Glomerular endothelial cell (primary cell): ENCODE measurements at regions not wholly inside any gene's neighbourhood (a gene's known extent, or its start where the extent isn't known, plus 50 kb on each side); places are given as distances from the start of the nearest gene placed in this dataset.

Experiments used
- DNase-seq: peaks from one replicate; pipeline ENCODE4 v3.0.0-alpha.2; 2011; ENCODE audit warnings: low read depth, low spot score; ENCODE audit errors: extremely low read depth

DNA sequence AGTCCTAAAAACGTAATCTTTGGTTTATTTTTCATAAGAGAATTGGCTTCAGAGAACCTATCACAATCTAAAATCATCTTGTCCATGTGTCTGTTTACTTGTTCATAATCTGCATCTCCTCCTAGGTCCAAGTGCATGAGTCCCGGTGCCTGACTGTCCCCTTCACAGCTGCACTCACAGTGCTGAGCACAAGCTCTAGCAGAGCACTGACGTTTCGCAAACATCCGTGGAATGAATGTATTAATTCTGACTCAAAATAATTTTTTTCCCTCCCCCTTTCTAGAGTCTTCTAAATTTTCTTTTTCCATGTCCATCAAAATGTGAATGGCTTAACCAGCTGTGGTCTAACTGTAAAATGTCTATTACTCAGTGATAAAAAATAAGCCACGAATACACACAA is 245.5 kb upstream of the TSHZ3 start:
- DNase-seq, result no peak

GRCh38 chr19:31595521-31595920 is 246.3 kb upstream of the TSHZ3 start:
- DNase-seq, result no peak

GRCh38 chr19:31596751-31597150 is 247.5 kb upstream of the TSHZ3 start:
- no peak for DNase-seq

- no peak for DNase-seq
These were observed 248.4 kb upstream of the TSHZ3 start for GRCh38 chr19:31597616-31598015.

GRCh38 chr19:31598730-31599238 is 249.5 kb upstream of the TSHZ3 start:
- DNase-seq, result no peak

GRCh38 chr19:31600731-31601295 is 251.6 kb upstream of the TSHZ3 start:
- DNase-seq, result no peak

DNA sequence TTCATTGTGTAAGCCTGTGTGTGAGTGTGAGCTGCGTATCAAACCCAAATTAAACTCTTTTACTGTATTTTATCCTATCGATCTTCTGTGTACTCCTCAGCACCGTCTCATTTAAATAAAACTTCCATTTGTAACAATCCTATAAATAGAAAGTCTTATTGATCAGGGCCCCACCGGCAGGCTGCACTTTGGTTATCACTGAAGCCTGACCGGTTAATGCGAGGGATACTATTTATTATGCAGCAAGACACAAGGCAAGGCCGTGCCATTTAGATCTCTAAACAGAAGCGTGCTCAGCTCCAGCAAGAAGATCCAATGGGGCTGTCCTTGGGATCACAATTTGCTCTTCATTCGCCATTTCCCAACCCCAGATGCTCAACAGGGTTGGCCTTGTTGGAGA is 252.6 kb upstream of the TSHZ3 start:
- DNase-seq, result no peak

DNA sequence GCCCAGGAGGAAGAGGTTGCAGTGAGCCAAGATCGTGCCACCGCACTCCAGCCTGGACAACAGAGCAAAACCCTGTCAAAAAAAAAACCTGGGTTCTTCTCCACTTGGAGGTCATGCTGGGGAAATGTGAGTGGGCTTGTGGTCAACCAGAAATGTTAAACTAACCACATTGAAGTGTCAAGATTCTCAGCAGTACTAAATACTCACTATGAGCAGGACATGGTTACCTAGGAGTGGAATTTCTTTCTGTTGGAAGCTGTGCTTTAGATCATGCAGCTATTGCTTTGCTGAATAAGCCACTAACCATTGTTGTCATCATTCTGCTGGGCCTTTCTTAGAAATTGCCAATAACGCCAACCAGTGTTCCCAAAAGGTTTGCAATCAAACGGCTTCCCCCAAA is 253.3 kb upstream of the TSHZ3 start:
- no peak for DNase-seq

DNA sequence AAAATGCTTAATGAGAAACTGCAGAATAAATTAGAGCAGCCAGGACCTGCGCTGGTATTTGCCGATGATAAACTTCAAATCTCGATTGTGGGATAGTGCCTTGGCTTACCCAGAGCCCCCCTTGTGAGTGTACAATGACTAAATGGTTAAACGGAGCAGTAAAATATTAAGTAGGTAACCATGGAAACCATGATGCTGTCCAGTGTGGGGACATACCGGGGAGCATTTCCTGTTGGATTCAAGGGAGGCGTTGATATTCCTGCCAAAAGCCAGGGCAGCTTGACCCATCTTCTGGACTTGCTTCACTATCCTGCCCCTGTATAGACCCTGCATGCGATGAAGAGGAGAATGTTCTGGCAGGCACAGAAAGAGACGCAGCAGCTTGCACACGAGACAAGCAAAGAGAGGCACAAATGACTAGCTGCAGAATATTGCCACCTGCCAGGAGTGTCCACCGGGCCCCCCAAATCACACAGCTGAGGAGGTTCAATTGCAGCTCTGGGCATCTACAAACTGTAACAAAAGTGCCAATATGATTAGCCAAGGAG is 255.3 kb upstream of the TSHZ3 start:
- no peak for DNase-seq

GRCh38 chr19:31610018-31610417 is 260.8 kb upstream of the TSHZ3 start:
- no peak for DNase-seq

DNA sequence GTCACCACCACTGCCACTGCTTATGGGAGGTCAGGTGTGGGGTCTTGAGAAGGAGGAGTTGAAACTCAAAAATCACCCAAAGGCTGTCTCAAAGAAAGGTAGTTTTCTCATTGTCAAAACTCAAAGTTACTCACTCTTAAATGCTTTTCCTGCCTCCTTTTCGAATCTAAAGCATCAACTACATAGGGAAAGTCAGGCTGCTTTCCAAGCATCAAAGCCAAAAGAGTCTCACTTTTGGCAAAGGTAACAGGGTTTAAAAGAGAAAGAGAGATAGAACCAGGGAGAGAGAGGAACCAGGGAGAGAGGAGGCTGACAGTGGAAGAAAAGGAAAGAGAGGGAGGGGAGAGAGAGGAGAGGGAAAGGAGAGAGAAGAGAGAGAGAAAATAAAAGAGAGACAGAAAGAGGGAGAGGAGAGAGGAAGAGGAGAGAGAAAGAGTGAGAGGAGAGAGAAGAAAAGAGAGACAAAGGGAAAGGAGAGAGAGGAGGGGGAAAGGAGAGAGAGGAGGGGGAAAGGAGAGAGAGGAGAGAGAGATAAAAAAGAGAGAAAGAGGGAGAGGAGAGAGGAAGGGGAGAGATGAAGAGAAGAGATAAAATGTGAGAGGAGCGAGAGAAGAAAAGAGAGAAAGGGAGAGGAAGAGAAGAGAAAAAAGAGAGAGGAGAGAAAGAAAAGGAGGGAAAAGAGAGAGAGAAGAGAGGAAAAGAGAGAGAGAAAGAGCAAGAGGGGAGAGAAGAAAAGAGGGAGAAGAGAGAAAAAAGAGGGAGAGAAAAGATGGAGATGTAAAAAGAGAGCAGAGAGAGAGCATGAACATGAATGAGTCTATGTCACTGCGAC is 262.0 kb upstream of the TSHZ3 start:
- no peak for DNase-seq

GRCh38 chr19:31612873-31613272 is 263.6 kb upstream of the TSHZ3 start:
- no peak for DNase-seq

GRCh38 chr19:31613683-31614219 is 264.5 kb upstream of the TSHZ3 start:
- DNase-seq, result no peak

DNA sequence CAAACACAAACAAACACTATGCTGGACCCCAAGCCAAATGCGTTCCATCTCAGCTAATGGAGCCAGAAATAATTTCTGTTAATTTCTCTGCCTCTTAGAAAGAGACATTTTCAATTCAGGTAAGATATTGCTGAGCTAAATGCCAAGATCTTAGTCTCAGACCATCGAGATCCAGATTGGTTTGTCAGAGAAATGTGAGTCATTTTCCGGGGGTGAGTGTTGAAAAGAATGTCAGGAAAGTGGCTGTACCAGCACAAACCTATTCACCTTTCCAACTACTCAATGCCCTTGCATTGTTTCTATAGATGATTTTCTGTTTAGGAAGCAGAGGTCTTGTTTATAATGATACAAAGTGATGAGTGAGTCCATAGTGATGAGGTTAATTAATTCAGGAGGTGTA is 266.8 kb upstream of the TSHZ3 start:
- no peak for DNase-seq

GRCh38 chr19:31617010-31617585 is 267.9 kb upstream of the TSHZ3 start:
- no peak for DNase-seq

GRCh38 chr19:31625056-31625455 is 275.8 kb upstream of the TSHZ3 start:
- no peak for DNase-seq

DNA sequence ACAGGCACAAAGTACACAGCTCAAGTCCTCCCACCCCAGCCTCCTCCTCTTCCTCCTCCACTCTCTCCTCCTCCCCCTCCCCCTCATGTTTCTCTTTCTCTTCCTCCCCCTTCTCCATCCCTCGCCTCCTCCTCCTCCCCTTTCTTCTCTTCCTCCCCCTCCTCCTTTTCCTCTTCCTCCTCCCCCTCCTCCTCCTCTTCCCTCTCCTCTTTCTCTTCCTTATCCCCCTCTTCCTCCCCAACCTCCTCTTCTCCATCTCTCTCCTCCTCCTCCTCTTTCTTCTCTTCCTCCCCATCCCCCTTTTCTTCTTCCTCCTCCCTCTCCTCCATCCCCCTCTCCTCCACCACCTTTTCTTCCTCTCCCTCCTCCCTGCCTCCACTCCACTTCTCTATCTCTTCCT is 276.3 kb upstream of the TSHZ3 start:
- DNase-seq, result no peak

GRCh38 chr19:31626941-31627340 is 277.7 kb upstream of the TSHZ3 start:
- DNase-seq, result no peak

DNA sequence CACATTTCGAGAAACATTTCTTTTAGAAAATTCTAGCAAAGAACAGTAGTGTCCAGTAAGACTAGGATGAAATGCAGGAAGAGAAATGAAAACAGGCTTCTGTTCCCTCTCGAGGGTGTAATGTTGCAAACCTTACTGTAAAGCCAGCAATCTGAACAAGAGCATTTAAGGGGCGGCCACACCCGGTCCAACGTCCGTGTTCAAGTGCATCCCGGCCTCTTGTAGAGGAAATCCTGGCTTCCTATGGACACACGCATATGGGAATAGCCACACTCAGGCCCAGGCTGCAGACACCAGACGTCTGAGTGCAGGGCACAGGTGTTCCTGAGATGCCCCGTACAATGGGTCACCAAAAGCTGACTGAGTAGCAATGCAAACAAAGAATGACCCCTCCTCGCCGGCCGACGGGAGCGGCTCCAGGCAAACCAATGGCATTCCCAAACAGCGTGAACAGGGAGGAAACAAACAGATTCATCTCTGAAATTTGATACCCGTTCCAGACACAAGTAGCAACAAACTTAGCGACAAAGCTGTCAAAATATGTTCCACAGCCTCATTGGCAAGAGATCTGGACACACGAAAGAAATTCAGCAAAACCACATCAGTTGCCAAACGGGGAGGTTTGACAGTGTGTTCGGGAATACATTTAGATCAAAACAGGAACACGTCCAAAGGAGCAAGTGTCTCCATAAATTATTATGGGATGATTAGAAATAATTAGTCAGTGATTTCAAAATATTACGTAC is 278.6 kb upstream of the TSHZ3 start:
- no peak for DNase-seq

DNA sequence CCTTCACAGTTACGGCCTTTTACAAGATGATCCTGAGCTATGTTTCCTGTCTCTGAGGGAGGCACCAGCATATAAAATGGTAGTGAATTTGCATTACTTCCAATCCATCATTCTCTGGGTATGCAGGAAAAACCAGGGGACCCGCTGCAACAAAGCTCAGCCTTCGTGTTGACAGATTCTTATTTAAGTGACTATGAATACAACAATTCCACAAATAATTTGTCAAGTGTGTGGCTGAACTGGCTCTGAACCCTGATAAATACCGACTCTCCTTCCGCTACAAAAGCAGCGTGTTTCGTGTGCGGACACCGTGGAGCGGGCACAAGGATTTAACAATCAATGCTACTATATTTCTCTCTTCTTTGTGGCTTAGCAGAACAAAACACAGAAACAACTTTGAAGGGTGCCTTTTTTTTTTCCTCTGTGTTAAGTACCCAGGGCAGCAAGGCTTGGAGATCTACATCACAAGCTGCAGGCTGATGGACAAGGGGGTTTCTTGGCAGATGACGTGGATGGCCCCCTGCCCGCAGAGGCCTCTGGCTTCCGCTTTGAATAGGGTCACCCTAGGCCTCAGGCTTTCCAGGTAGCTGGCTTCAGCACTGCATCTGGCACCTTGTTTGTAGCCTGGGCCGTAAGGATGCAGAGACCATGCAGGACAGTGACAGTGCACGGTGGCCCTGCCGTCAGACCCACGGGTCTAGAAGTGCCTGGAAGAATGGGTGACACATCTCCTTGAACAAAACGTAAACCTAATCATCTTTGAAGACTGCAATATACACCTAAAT is 280.5 kb upstream of the TSHZ3 start:
- DNase-seq, result no peak
